PC-9 (cell line): ENCODE measurements at regions not wholly inside any gene's neighbourhood (a gene's known extent, or its start where the extent isn't known, plus 50 kb on each side); places are given as distances from the start of the nearest gene placed in this dataset.

ENCODE experiments used
- BruUV-seq: library from RNA; stranded (reverse); fragments of 400-500 nt; replicated peaks from 2 replicates; lab custom pipeline; 2021; lab: Mats Ljungman, UMichigan
- CTCF ChIA-PET: fragments of 300-600 bp; sonication (Branson Sonifier 250); formaldehyde crosslinking; loops from one replicate; lab custom pipeline; 2022; ENCODE audit warnings: antibody characterized with exemption; lab: Charles Lee
- POLR2A ChIA-PET: fragments of 300-600 bp; sonication (Branson Sonifier 250); formaldehyde crosslinking; loops from one replicate; lab custom pipeline; 2022; ENCODE audit warnings: antibody characterized with exemption; ENCODE audit not compliant: unreplicated experiment; lab: Charles Lee
- DNase-seq, 2 experiments: peaks; one replicate each; pipeline versions ENCODE4 v3.0.0 to v3.0.0-alpha.2; 2015 to 2022; ENCODE audit warnings: mixed read lengths in 1 of 2
- H2AFZ ChIP-seq: fragments of 200-600 bp; sonication (generic); 2 replicates; pipeline ENCODE4 v1.8.1; 2017; ENCODE audit warnings: antibody characterized with exemption
- H3F3A ChIP-seq: fragments of 200-600 bp; sonication (generic); 2 replicates; pipeline ENCODE4 v1.8.1; 2017; ENCODE audit warnings: antibody characterized with exemption, mild to moderate bottlenecking, low read depth; ENCODE audit not compliant: insufficient read depth
- H3K27ac ChIP-seq: fragments of 200-600 bp; sonication (generic); 2 replicates; pipeline ENCODE4 v1.6.1; 2016; ENCODE audit warnings: mixed run types
- H3K27me3 ChIP-seq: fragments of 200-600 bp; sonication (generic); 2 replicates; pipeline ENCODE4 v1.6.1; 2016; ENCODE audit warnings: low read depth, mixed run types; ENCODE audit not compliant: insufficient read depth
- H3K36me3 ChIP-seq: fragments of 200-600 bp; sonication (generic); 2 replicates; pipeline ENCODE4 v1.6.1; 2016; ENCODE audit warnings: low read depth, mixed run types
- H3K4me1 ChIP-seq: fragments of 200-600 bp; sonication (generic); replicated peaks from 2 replicates; pipeline ENCODE4 v1.6.1; 2016; ENCODE audit warnings: mixed run types; ENCODE audit not compliant: insufficient read depth
- H3K4me2 ChIP-seq: fragments of 200-600 bp; sonication (generic); 2 replicates; pipeline ENCODE4 v1.6.1; 2017; ENCODE audit warnings: mixed run types
- H3K4me3 ChIP-seq: fragments of 200-600 bp; sonication (generic); 2 replicates; pipeline ENCODE4 v1.6.1; 2016; ENCODE audit warnings: mixed run types
- H3K79me2 ChIP-seq: fragments of 200-600 bp; sonication (generic); 2 replicates; pipeline ENCODE4 v1.6.1; 2017; ENCODE audit warnings: low read depth, mixed run types
- H3K9me2 ChIP-seq: fragments of 200-600 bp; sonication (generic); 2 replicates; pipeline ENCODE4 v1.8.1; 2017; ENCODE audit warnings: mild to moderate bottlenecking; ENCODE audit not compliant: insufficient read depth
- H3K9me3 ChIP-seq: fragments of 200-600 bp; sonication (generic); 2 replicates; pipeline ENCODE4 v1.8.1; 2016; ENCODE audit warnings: low read depth; ENCODE audit not compliant: insufficient read depth
- H4K20me1 ChIP-seq: fragments of 200-600 bp; sonication (generic); 2 replicates; pipeline ENCODE4 v1.8.1; 2017; ENCODE audit not compliant: insufficient read depth
- EZH2 ChIP-seq: fragments of 200-600 bp; sonication (generic); IDR thresholded peaks from 2 replicates; pipeline ENCODE4 v1.8.0; 2017; ENCODE audit warnings: antibody characterized with exemption, low read depth
- intact Hi-C: fragments of 100-400 bp; cut with micrococcal nuclease; formaldehyde crosslinking; loops from one replicate; pipeline ENCODE4 v1.10.0; 2022; ENCODE audit not compliant: unreplicated experiment
- TF ChIP-seq, protein P1 (sequence below): fragments of 200-600 bp; sonication (generic); conservative IDR thresholded peaks from 2 replicates; pipeline ENCODE4 v1.6.1; 2017; ENCODE audit warnings: mixed run types, antibody characterized with exemption, mild to moderate bottlenecking, moderate library complexity

DNA sequence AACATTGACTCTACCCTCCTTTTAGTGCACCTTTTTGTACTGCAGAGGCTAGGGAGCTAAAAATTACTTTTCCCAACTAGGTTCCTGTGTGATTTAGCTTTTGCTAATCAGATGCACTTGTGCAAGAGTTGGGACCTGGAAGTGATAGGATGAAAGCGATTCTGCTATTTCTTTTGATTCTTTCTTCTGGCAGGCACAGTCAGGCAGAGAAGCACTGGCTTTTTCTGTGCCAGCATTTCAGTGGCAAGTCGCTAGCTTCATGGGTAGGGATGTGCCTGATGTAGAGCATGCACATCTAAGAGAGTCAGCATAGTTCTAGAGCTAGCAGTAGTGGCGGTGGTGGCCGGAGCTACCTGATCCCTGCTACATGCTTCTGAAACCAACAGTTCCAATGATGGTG is 89.8 kb downstream of the MDH1 start:
- Histone ChIP-seq H3K27ac (no peak overlapping the region), H3K36me3 (no peaks in the 10 kb centered on the region), H3F3A (no peaks in the 10 kb centered on the region), H3K79me2 (no peaks in the 10 kb centered on the region), H3K4me2 (no peak overlapping the region), H3K9me3 (no peaks in the 10 kb centered on the region), H3K4me1 (peaks cover 7% of the 10 kb centered on the region; the same call in 1 of the 2 replicates), H3K4me3 (no peak overlapping the region), H3K27me3 (no peaks in the 10 kb centered on the region), H2AFZ (no peak overlapping the region), H3K9me2 (no peaks in the 10 kb centered on the region), H4K20me1 (no peaks in the 10 kb centered on the region)
- ChIA-PET CTCF (interaction anchor here (0.5 kb wide), 1 partner anchor 1710 kb away, joined by 4 read pairs; no protein-coding TSS in a partner anchor), POLR2A (interaction anchor here (0.7 kb wide), 1 partner anchor 62 kb away, joined by 4 read pairs; no protein-coding TSS in a partner anchor)
- BruUV-seq, result no TSS peak
- DNase-seq, result no peak
- intact Hi-C loops, result no loop called here
- no peak for TF ChIP-seq EZH2
- TF ChIP-seq, protein P1, sequence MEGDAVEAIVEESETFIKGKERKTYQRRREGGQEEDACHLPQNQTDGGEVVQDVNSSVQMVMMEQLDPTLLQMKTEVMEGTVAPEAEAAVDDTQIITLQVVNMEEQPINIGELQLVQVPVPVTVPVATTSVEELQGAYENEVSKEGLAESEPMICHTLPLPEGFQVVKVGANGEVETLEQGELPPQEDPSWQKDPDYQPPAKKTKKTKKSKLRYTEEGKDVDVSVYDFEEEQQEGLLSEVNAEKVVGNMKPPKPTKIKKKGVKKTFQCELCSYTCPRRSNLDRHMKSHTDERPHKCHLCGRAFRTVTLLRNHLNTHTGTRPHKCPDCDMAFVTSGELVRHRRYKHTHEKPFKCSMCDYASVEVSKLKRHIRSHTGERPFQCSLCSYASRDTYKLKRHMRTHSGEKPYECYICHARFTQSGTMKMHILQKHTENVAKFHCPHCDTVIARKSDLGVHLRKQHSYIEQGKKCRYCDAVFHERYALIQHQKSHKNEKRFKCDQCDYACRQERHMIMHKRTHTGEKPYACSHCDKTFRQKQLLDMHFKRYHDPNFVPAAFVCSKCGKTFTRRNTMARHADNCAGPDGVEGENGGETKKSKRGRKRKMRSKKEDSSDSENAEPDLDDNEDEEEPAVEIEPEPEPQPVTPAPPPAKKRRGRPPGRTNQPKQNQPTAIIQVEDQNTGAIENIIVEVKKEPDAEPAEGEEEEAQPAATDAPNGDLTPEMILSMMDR, result no peak

GRCh38 chr2:63679252-63679855 is 90.6 kb downstream of the MDH1 start:
- intact Hi-C loops, result no loop called here
- BruUV-seq, result no TSS peak
- no peaks in the 10 kb centered on the region for H3K9me3 ChIP-seq
- no peaks in the 10 kb centered on the region for H3K36me3 ChIP-seq
- CTCF ChIA-PET, result no interaction called here
- no peak for DNase-seq
- no peak overlapping the region for H2AFZ ChIP-seq
- H3K4me2 ChIP-seq, result no peak overlapping the region
- no peaks in the 10 kb centered on the region for H3K9me2 ChIP-seq
- POLR2A ChIA-PET, result interaction anchor here (0.7 kb wide), 1 partner anchor 63 kb away, joined by 4 read pairs; no protein-coding TSS in a partner anchor
- TF ChIP-seq, protein P1, result no peak
- TF ChIP-seq EZH2, result no peak
- H3K4me3 ChIP-seq, result no peak overlapping the region
- H3K4me1 ChIP-seq, result no peaks in the 10 kb centered on the region
- no peaks in the 10 kb centered on the region for H3K79me2 ChIP-seq
- H3K27ac ChIP-seq, result no peak overlapping the region
- no peaks in the 10 kb centered on the region for H4K20me1 ChIP-seq
- no peaks in the 10 kb centered on the region for H3K27me3 ChIP-seq
- H3F3A ChIP-seq, result no peaks in the 10 kb centered on the region

DNA sequence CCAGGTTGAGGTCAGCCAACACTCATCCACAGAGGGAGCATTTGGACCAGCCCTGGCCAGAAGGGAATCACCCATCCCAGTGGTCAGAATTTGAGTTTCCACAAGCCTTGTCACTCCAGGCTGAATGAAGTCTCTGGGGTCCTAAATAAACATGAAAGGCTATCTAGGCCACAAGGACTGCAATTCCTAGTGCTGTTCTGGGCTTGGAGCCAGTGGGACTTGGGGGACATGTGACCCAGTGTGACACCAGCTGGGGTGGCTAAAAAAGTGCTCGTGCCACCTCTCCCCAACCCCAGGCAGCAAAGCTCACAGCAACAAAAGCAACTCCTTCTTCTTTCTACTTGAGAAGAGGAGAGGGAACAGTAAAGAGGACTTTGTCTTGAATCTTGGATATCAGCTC is 91.7 kb downstream of the MDH1 start:
- no peak for DNase-seq
- H3K36me3 ChIP-seq, result no peaks in the 10 kb centered on the region
- no peaks in the 10 kb centered on the region for H3K79me2 ChIP-seq
- no peak overlapping the region for H3K4me3 ChIP-seq
- TF ChIP-seq, protein P1, result no peak
- TF ChIP-seq EZH2, result no peak
- H3K4me1 ChIP-seq, result no peaks in the 10 kb centered on the region
- H3F3A ChIP-seq, result no peaks in the 10 kb centered on the region
- no peak overlapping the region for H3K4me2 ChIP-seq
- no TSS peak for BruUV-seq
- ChIA-PET POLR2A (no interaction called here), CTCF (interaction anchor here (0.6 kb wide), 1 partner anchor 181 kb away, joined by 5 read pairs; no protein-coding TSS in a partner anchor)
- no peaks in the 10 kb centered on the region for H4K20me1 ChIP-seq
- H3K27me3 ChIP-seq, result no peaks in the 10 kb centered on the region
- no peak overlapping the region for H2AFZ ChIP-seq
- intact Hi-C loops, result no loop called here
- no peaks in the 10 kb centered on the region for H3K9me3 ChIP-seq
- no peak overlapping the region for H3K27ac ChIP-seq
- no peaks in the 10 kb centered on the region for H3K9me2 ChIP-seq
